Duodenal mucosa (tissue), 2 donors: ENCODE measurements at regions not wholly inside any gene's neighbourhood (a gene's known extent, or its start where the extent isn't known, plus 50 kb on each side); places are given as distances from the start of the nearest gene placed in this dataset.

Source experiments
- H3K27ac ChIP-seq: one replicate; pipeline ENCODE4 v1.7.0; 2013; ENCODE audit warnings: low read depth, low read length
- H3K27me3 ChIP-seq, 2 donors: one replicate each; pipeline ENCODE4 v1.7.0; 2013; ENCODE audit warnings: low read length in 2 of 2, control low read depth in 1 of 2; ENCODE audit not compliant: insufficient read depth in 2 of 2, control insufficient read depth in 1 of 2
- H3K36me3 ChIP-seq, 2 donors: one replicate each; pipeline ENCODE4 v1.7.0; 2013; ENCODE audit warnings: low read length in 2 of 2, control low read depth in 1 of 2; ENCODE audit not compliant: insufficient read depth in 2 of 2, control insufficient read depth in 1 of 2
- H3K4me1 ChIP-seq, 2 donors: one replicate each; pipeline ENCODE4 v1.7.0; 2013; ENCODE audit warnings: low read length in 2 of 2, control low read depth in 1 of 2; ENCODE audit not compliant: insufficient read depth in 2 of 2, control insufficient read depth in 1 of 2
- H3K4me3 ChIP-seq, 2 donors: one replicate each; pipeline ENCODE4 v1.7.0; 2013; ENCODE audit warnings: low read length in 2 of 2, low read depth in 1 of 2
- H3K9ac ChIP-seq, 2 donors: one replicate each; pipeline ENCODE4 v1.7.0; 2013; ENCODE audit warnings: low read length in 2 of 2, low read depth in 1 of 2
- H3K9me3 ChIP-seq, 2 donors: one replicate each; pipeline ENCODE4 v1.7.0; 2013; ENCODE audit warnings: low read length in 2 of 2, control low read depth in 1 of 2; ENCODE audit not compliant: control insufficient read depth in 1 of 2

- peaks cover 28 to 36% of the 10 kb centered on the region in 2 donors for H3K4me1 ChIP-seq
- H3K9me3 ChIP-seq = no peaks in the 10 kb centered on the region
- H3K27ac ChIP-seq = peak overlapping the region; percentile 87
- H3K4me3 ChIP-seq = no peak overlapping the region
- H3K36me3 ChIP-seq = no peaks in the 10 kb centered on the region
- H3K27me3 ChIP-seq = no peaks in the 10 kb centered on the region
- H3K9ac ChIP-seq = no peak overlapping the region
Observed at GRCh38 chr10:3853547-3854303, 68.7 kb upstream of the KLF6 start.

DNA sequence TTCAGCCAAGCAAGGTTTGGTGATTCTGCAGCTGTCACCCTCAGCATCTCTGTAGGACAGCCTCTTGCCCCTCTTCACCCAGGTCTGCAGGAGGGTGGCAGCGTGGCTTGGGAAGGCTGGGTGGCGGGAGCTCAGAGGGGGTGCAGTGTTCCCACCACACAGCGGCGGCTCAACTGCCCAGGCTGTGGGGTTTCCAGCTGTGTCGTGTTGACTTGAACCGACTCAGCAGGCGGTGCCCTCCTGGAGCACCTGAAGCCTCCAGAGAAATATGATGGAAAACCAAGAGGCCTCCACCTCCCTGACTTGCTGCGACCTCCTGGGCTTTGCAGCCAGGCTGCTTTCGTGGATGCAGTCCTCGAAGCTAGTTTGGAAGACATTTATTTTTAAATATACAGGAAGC lies 68.0 kb upstream of the KLF6 start:
- Histone ChIP-seq H3K4me3 (no peak overlapping the region), H3K9ac (peak overlapping the region in 1 of 2 donors; percentile 31), H3K27me3 (no peaks in the 10 kb centered on the region), H3K4me1 (peaks cover 28 to 36% of the 10 kb centered on the region in 2 donors), H3K27ac (peak overlapping the region; percentile 87), H3K9me3 (no peaks in the 10 kb centered on the region), H3K36me3 (no peaks in the 10 kb centered on the region)

DNA sequence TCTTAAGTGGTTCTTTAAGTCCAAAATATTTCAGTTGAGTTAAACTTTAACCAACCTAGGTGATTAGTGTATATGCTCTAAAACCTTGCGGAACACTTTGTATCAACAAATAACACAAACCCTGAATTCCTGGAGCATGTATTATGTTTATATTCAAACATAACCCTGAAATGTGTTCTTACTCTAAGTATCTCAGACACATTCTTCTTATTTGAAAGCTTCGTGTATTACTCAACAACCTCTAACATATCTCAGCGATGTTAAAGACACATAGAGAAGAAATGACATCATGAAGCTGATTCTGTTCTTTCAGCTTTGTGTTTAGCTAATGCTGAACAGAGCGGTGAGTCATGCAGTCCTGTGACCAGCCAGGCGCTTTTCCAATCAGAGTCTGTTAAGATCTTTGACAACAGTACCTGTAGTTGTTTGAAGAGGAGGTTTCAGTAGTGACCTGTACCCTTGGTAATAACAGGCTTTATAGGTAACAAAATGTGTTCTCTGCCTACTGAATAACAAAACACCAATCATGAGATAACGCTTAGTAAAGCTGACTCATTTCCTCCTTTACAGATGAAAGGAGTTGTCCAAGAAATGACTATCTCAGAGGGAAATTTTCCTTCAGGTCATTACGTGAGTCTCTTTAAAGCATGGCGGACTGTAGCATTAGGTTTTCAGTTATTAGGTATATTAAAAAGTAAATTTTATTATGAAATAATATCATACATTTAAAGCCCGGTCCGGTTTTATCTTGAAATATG lies 67.3 kb upstream of the KLF6 start:
- H3K9ac ChIP-seq = peak overlapping the region; percentile 20 to 44
- no peaks in the 10 kb centered on the region for H3K36me3 ChIP-seq
- H3K4me1 ChIP-seq = peaks cover 28 to 36% of the 10 kb centered on the region in 2 donors
- no peaks in the 10 kb centered on the region for H3K9me3 ChIP-seq
- peak overlapping the region; percentile 87 for H3K27ac ChIP-seq
- H3K4me3 ChIP-seq = no peak overlapping the region
- H3K27me3 ChIP-seq = no peaks in the 10 kb centered on the region

DNA sequence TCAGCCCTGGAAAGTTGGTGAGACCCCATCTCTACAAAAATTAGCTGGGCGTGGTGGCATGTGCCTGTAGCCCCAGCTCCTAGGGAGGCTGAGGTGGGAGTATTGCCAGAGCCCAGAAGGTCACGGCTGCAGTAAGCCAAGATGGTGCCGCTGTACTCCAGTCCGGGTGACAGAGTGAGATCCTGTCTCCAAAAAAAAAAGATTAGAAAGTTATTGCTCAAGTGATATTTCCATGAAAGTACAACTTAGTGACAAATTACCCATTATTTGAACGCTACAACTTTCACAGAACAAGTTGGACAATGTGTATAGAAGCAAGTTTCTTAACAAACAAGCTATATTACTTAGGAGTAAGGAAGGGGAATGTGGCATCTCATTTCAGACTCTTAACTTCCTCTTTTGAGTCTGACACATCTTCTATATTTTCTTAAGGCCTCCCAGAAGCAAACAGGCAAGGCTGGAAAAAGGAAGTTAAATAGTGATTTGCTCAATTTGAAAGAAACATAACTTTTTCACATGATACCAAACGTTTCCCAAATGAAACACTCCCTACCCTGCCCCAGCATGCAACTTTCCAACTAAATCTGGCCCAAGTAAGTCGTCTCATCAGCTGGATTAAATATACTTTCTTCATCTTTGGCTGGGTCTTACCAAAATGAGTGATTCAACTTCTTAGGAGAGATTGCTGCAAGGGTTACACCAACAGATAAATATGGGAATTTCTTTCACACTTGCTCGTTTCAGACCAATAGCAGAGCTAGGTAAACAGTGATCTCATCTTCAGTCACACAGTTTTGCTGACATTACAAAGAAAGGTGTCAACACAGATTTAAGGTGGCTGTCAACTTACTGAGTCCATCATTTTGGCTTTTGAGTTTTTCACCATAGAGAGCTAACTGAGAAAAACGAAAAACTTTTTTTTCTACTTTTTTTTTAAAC lies 66.3 kb upstream of the KLF6 start:
- H3K4me3 ChIP-seq = no peak overlapping the region
- H3K9me3 ChIP-seq = no peaks in the 10 kb centered on the region
- H3K27me3 ChIP-seq = no peaks in the 10 kb centered on the region
- peaks cover 28 to 36% of the 10 kb centered on the region in 2 donors for H3K4me1 ChIP-seq
- no peaks in the 10 kb centered on the region for H3K36me3 ChIP-seq
- H3K9ac ChIP-seq = peak overlapping the region; percentile 20 to 44
- peak overlapping the region; percentile 49 for H3K27ac ChIP-seq

GRCh38 chr10:3848775-3849635 lies 64.0 kb upstream of the KLF6 start:
- no peaks in the 10 kb centered on the region for H3K27me3 ChIP-seq
- H3K36me3 ChIP-seq = no peaks in the 10 kb centered on the region
- no peak overlapping the region for H3K27ac ChIP-seq
- peaks cover 26 to 36% of the 10 kb centered on the region in 2 donors for H3K4me1 ChIP-seq
- H3K9ac ChIP-seq = no peak overlapping the region
- no peaks in the 10 kb centered on the region for H3K9me3 ChIP-seq
- no peak overlapping the region for H3K4me3 ChIP-seq

DNA sequence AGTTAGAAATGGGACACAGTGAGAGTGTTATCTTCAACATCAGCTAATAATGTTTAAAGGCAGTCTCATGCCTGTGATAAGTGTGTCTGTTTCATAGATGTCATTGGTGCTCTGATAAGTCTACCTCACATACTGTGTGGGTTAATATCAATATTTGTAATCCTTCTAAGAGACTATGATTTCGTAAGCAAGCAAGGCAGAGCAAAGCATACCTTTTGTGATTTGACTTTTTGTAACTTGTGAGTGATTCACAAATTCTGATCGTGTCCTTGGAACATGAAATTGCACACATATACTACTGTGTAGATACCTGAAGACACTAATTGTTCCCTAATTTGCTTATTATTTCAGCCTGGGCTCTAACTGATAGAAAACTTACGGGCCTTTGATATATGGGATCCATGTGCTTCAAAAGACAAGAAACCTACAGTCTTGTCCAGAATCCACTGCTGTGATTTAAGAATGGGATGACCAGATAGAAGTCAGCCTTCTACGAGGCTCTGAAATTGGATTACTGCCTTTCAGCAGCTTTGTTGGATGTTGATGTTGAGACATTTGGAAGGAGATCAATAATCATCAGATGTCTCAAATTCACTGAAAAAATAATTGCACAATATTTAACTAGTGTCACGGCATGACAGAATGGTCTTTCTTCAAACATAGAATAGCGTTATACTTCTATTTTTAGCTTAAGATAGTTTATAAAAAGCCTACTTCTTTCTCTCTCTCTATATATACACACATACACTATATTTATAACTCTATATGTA lies 63.2 kb upstream of the KLF6 start:
- Histone ChIP-seq H3K9me3 (no peaks in the 10 kb centered on the region), H3K27ac (no peak overlapping the region), H3K36me3 (no peaks in the 10 kb centered on the region), H3K9ac (no peak overlapping the region), H3K27me3 (no peaks in the 10 kb centered on the region), H3K4me1 (peaks cover 18 to 27% of the 10 kb centered on the region in 2 donors), H3K4me3 (no peak overlapping the region)

GRCh38 chr10:3846736-3847135 lies 61.7 kb upstream of the KLF6 start:
- H3K9me3 ChIP-seq = no peaks in the 10 kb centered on the region
- no peak overlapping the region for H3K27ac ChIP-seq
- no peaks in the 10 kb centered on the region for H3K36me3 ChIP-seq
- peaks cover 13 to 15% of the 10 kb centered on the region in 2 donors for H3K4me1 ChIP-seq
- no peaks in the 10 kb centered on the region for H3K27me3 ChIP-seq
- no peak overlapping the region for H3K4me3 ChIP-seq
- H3K9ac ChIP-seq = no peak overlapping the region

DNA sequence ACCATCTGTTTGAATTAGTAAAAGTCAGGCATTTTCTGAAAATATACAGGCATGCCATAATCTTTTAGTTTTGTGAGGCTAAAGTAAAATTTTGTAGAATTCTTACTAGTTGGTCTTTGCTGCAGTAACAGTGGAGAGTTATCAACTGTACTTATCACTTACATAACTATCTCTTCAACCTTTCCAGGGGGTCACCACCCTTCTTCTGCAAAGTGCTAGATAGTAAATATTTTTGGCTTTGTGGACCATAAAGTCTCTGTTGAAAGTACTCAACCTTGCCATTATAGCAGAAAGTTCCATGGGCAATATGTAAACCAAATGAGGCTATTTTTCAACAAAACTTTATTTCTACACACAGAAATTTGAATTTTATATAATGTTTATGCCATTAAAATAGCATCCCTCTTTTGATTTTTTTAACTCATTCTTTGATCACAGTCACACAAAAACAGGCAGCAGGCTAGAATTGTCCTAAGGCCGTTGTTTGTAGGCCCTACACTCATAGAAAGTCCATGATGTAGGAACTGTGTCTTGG lies 59.5 kb upstream of the KLF6 start:
- H3K27me3 ChIP-seq = no peaks in the 10 kb centered on the region
- H3K36me3 ChIP-seq = no peaks in the 10 kb centered on the region
- H3K9ac ChIP-seq = no peak overlapping the region
- H3K4me3 ChIP-seq = no peak overlapping the region
- no peaks in the 10 kb centered on the region for H3K9me3 ChIP-seq
- no peaks in the 10 kb centered on the region for H3K4me1 ChIP-seq
- no peak overlapping the region for H3K27ac ChIP-seq
